ENCODE measurements at regions not wholly inside any gene's neighbourhood (a gene's known extent, or its start where the extent isn't known, plus 50 kb on each side); places are given as distances from the start of the nearest gene placed in this dataset.
"Not testable (repeated sequence)": the region's sequence is repeated elsewhere in the genome, so short reads cannot be mapped to it uniquely, and the experiment has no call there.

- DNase-seq: no peak
Observed at GRCh38 chr10:53422223-53422888, 649.8 kb upstream of the MBL2 start.

GRCh38 chr10:53412651-53413050, 640.1 kb upstream of the MBL2 start:
- DNase-seq: no peak

GRCh38 chr10:53406532-53406931, 633.9 kb upstream of the MBL2 start:
- DNase-seq: no peak

GRCh38 chr10:53403688-53404087, 631.1 kb upstream of the MBL2 start:
- DNase-seq: peak; percentile 51

GRCh38 chr10:53402594-53402993, 630.0 kb upstream of the MBL2 start:
- DNase-seq: no peak

- DNase-seq: no peak
Observed at GRCh38 chr10:53401536-53401935, 629.0 kb upstream of the MBL2 start.

- no peak for DNase-seq
Observed at GRCh38 chr10:53396876-53397275, 624.3 kb upstream of the MBL2 start.

GRCh38 chr10:53395449-53395848, 622.9 kb upstream of the MBL2 start:
- no peak for DNase-seq

- no peak for DNase-seq
Observed at GRCh38 chr10:53387562-53387961, 615.0 kb upstream of the MBL2 start.

GRCh38 chr10:53382543-53382942, 610.0 kb upstream of the MBL2 start:
- no peak for DNase-seq

- DNase-seq: no peak
Observed at GRCh38 chr10:53379956-53380355, 607.4 kb upstream of the MBL2 start.

GRCh38 chr10:53370347-53370746, 597.8 kb upstream of the MBL2 start:
- DNase-seq: no peak

GRCh38 chr10:53361936-53362335, 589.4 kb upstream of the MBL2 start:
- no peak for DNase-seq

- DNase-seq: no peak
Observed at GRCh38 chr10:53361281-53361680, 588.7 kb upstream of the MBL2 start.

- not testable (repeated sequence) for DNase-seq
Observed at GRCh38 chr10:53358978-53359377, 586.4 kb upstream of the MBL2 start.

- DNase-seq: no peak
Observed at GRCh38 chr10:53358536-53358935, 586.0 kb upstream of the MBL2 start.

- DNase-seq: no peak
Observed at GRCh38 chr10:53357587-53357986, 585.0 kb upstream of the MBL2 start.

GRCh38 chr10:53356616-53357349, 584.2 kb upstream of the MBL2 start:
- DNase-seq: no peak

- not testable (repeated sequence) for DNase-seq
Observed at GRCh38 chr10:53342531-53342930, 569.9 kb upstream of the MBL2 start.

- DNase-seq: not testable (repeated sequence)
Observed at GRCh38 chr10:53338199-53338598, 565.6 kb upstream of the MBL2 start.

- not testable (repeated sequence) for DNase-seq
Observed at GRCh38 chr10:53335803-53336422, 563.3 kb upstream of the MBL2 start.

- no peak for DNase-seq
Observed at GRCh38 chr10:53331460-53331859, 558.9 kb upstream of the MBL2 start.

- not testable (repeated sequence) for DNase-seq
Observed at GRCh38 chr10:53326401-53327305, 554.1 kb upstream of the MBL2 start.

All from right forelimb (tissue), 1 donor.